ENCODE measurements at regions not wholly inside any gene's neighbourhood (a gene's known extent, or its start where the extent isn't known, plus 50 kb on each side); places are given as distances from the start of the nearest gene placed in this dataset.

- no peaks in the 10 kb centered on the region for H3K4me1 ChIP-seq (replicated peaks in 1 of 2)
- no peak for DNase-seq
- no peaks in the 10 kb centered on the region for H3K9me3 ChIP-seq (replicated peaks in 1 of 3)
- intact Hi-C loops (cut with DNase I): loop anchor here in 1 of 2 donors (10.0 kb wide), 1 partner anchor 136 kb away; no protein-coding TSS in a partner anchor
- no peak for TF ChIP-seq CTCF (IDR thresholded peaks at IDR 0.05)
- TF ChIP-seq POLR2A (IDR thresholded peaks at IDR 0.05): no peak
- H3K4me3 ChIP-seq: no peak overlapping the region
- no peaks in the 10 kb centered on the region for H3K27me3 ChIP-seq
- 74 to 85% (median 80%) methylated on average over 6 of the region's 6 CpGs for WGBS, 4 donors
- H3K36me3 ChIP-seq (replicated peaks in 1 of 2): no peaks in the 10 kb centered on the region
- H3K27ac ChIP-seq: no peak overlapping the region
These were observed 164.2 kb upstream of the EEPD1 start for GRCh38 chr7:35988818-35989217.

DNA sequence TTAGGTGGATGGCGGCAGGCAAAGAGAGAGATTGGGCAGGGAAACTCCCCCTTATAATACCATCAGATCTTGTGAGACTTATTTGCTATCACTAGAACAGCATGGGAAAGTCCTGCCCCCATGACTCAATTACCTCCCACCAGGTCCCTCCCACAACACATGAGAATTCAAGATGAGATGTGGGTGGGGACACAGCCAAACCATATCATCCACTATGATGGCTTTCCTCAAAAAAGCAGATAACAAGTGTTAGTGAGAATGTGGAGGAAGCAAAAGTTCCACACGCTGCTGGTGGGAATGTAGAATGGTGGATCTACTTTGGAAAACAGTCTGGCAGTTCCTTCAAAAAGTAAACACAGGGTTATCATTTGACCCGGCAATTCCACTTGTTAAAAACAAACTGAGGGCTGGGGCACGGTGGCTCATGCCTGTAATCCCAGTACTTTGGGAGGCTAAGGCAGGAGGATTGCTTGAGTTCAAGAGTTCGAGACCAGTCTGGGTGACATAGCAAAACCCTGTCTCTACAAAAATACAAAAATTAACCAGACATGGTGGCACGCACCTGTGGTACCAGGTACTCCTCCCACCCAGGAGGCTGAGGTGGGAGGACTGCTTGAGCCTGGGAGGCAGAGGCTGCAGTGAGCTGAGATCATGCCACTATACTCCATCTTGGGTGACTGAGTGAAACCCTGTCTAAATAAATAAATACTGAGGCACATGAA lies 161.4 kb upstream of the EEPD1 start:
- no peaks in the 10 kb centered on the region for H3K36me3 ChIP-seq (replicated peaks in 1 of 2)
- no peak for DNase-seq
- no peaks in the 10 kb centered on the region for H3K4me1 ChIP-seq (replicated peaks in 1 of 2)
- WGBS, 4 donors: 84 to 94% (median 90%) methylated on average over 6 of the region's 6 CpGs
- H3K4me3 ChIP-seq: no peak overlapping the region
- H3K9me3 ChIP-seq (replicated peaks in 1 of 3): no peaks in the 10 kb centered on the region
- no peak overlapping the region for H3K27ac ChIP-seq
- intact Hi-C loops (cut with DNase I): no loop called here
- no peak for TF ChIP-seq POLR2A (IDR thresholded peaks at IDR 0.05)
- no peaks in the 10 kb centered on the region for H3K27me3 ChIP-seq

GRCh38 chr7:35992436-35992835 lies 160.6 kb upstream of the EEPD1 start:
- no peaks in the 10 kb centered on the region for H3K9me3 ChIP-seq (replicated peaks in 1 of 3)
- intact Hi-C loops (cut with DNase I): no loop called here

DNA sequence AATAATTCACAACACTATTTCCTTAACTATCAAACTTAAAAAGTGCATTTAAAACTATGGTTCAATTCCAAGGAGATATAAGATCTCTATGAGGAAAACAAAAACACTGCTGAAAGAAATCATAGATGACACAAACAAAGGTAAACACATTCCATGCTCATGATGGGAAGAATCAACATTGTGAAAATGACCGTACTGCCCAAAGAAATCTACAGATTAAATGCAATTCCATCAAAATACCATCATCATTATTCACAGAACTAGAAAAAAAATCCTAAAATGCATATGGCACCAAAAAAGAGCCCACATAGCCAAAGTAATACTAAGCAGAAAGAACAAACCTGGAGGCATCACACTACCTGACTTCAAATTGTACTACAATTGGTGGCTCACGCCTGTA lies 159.9 kb upstream of the EEPD1 start:
- Histone ChIP-seq H3K9me3 (replicated peaks in 1 of 3) (no peaks in the 10 kb centered on the region), H3K27ac (no peak overlapping the region), H3K4me3 (no peak overlapping the region), H3K36me3 (replicated peaks in 1 of 2) (no peaks in the 10 kb centered on the region), H3K4me1 (replicated peaks in 1 of 2) (no peaks in the 10 kb centered on the region), H3K27me3 (no peaks in the 10 kb centered on the region)
- no peak for TF ChIP-seq CTCF (IDR thresholded peaks at IDR 0.05)
- TF ChIP-seq POLR2A (IDR thresholded peaks at IDR 0.05): no peak
- intact Hi-C loops (cut with DNase I): no loop called here
- no peak for DNase-seq
- WGBS, 4 donors: 80 to 100% (median 91%) methylated on average over 2 of the region's 2 CpGs

More at GRCh38 chr7:35992436-35992835, 160.6 kb upstream of the EEPD1 start:
- TF ChIP-seq CTCF (IDR thresholded peaks at IDR 0.05) (no peak), POLR2A (IDR thresholded peaks at IDR 0.05) (no peak)
- no peak for DNase-seq
- WGBS, 4 donors: 97 to 100% (median 100%) methylated on average over 1 of the region's 1 CpG
- no peak overlapping the region for H3K27ac ChIP-seq
- H3K4me3 ChIP-seq: no peak overlapping the region
- H3K36me3 ChIP-seq (replicated peaks in 1 of 2): no peaks in the 10 kb centered on the region
- H3K27me3 ChIP-seq: no peaks in the 10 kb centered on the region
- no peaks in the 10 kb centered on the region for H3K4me1 ChIP-seq (replicated peaks in 1 of 2)

All from adrenal gland (tissue), 9 donors.